ENCODE measurements at regions not wholly inside any gene's neighbourhood (a gene's known extent, or its start where the extent isn't known, plus 50 kb on each side); places are given as distances from the start of the nearest gene placed in this dataset.

- Mint-ChIP-seq H3K27me3 (peaks cover 39% of the 10 kb centered on the region), H3K9me3 (no peaks in the 10 kb centered on the region), H3K4me1 (ENCODE audit: low read depth) (no peaks in the 10 kb centered on the region), H3K27ac (no peak overlapping the region), H3K4me3 (no peak overlapping the region), H3K36me3 (ENCODE audit: low read depth) (no peaks in the 10 kb centered on the region)
- no peak for DNase-seq
Observed at GRCh38 chr20:10724449-10725173, 50.8 kb upstream of the JAG1 start.

DNA sequence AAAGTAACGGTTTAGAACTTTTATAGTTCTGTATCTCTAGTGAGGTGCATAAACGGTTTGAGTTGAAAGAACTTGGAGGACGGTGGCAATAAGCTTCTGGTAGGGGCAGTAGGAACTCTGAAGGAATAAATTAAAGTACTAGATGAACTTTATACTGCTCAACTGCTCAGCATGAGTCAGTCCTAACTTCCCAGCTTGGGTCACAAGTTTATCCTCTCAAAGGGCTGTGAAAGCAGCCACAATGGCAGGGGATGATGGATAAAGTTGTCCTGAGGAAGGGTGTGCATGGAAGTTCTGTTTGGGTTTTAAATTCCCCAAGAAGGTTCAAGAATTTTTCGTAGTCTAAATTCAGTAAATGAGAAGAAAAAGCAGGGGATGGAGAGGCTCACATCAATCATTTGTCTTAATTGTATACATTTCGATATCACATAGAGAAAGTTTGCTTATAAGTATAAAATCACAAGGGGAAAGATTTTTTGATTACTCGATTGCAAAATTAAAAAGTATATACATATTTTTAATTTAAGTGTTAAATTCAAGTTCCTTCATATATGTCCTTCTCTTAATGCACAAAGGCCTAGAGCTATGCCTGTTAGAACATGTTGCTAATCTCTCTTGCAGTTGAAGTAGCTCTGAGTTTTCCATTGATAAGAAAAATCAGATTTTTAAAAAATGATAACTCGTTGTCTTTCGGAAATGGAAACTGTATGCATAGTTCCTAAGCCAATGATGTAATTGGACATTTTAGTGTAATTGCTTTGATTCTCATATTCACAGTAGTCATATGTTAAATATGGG, 55.3 kb upstream of the JAG1 start:
- no peak overlapping the region for H3K27ac Mint-ChIP-seq
- no peak for DNase-seq

DNA sequence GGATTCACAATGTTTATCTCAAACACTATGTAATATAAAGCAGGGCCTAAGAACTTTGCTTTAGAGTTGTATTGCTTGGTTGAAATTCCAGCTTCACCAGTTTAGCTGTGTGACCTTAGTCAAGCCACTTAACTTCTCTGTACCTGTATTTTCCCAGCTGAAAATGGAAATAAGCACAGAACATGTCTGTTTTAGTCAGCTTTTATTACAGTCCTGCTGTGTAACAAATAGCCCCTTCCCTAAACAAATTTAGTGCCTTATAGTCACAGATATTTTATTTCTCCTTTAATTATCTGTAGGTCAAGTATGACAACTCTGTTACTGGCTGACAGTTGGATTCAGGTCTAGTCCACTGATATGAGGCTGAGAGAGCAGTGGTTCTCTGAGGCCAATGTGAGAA, 56.0 kb upstream of the JAG1 start:
- peaks cover 23% of the 10 kb centered on the region for H3K27me3 Mint-ChIP-seq
- no peaks in the 10 kb centered on the region for H3K36me3 Mint-ChIP-seq (ENCODE audit: low read depth)
- no peak overlapping the region for H3K4me3 Mint-ChIP-seq
- H3K4me1 Mint-ChIP-seq (ENCODE audit: low read depth) = no peaks in the 10 kb centered on the region
- H3K9me3 Mint-ChIP-seq = peaks cover 4% of the 10 kb centered on the region
- H3K27ac Mint-ChIP-seq = no peak overlapping the region
- DNase-seq = no peak

More for the DNA sequence above, 55.3 kb upstream of the JAG1 start:
- H3K27me3 Mint-ChIP-seq = peaks cover 24% of the 10 kb centered on the region
- no peak overlapping the region for H3K4me3 Mint-ChIP-seq
- H3K4me1 Mint-ChIP-seq (ENCODE audit: low read depth) = no peaks in the 10 kb centered on the region
- peaks cover 4% of the 10 kb centered on the region for H3K9me3 Mint-ChIP-seq
- no peaks in the 10 kb centered on the region for H3K36me3 Mint-ChIP-seq (ENCODE audit: low read depth)

- Mint-ChIP-seq H3K9me3 (peaks cover 4% of the 10 kb centered on the region), H3K36me3 (ENCODE audit: low read depth) (no peaks in the 10 kb centered on the region), H3K4me3 (no peak overlapping the region), H3K4me1 (ENCODE audit: low read depth) (no peaks in the 10 kb centered on the region), H3K27me3 (peaks cover 20% of the 10 kb centered on the region), H3K27ac (no peak overlapping the region)
- DNase-seq = no peak
Observed at GRCh38 chr20:10730629-10731183, 56.9 kb upstream of the JAG1 start.

- H3K4me3 Mint-ChIP-seq = no peak overlapping the region
- H3K4me1 Mint-ChIP-seq (ENCODE audit: low read depth) = no peaks in the 10 kb centered on the region
- no peak for DNase-seq
- H3K27ac Mint-ChIP-seq = no peak overlapping the region
- no peaks in the 10 kb centered on the region for H3K36me3 Mint-ChIP-seq (ENCODE audit: low read depth)
- peaks cover 18% of the 10 kb centered on the region for H3K27me3 Mint-ChIP-seq
- peaks cover 4% of the 10 kb centered on the region for H3K9me3 Mint-ChIP-seq
Observed at GRCh38 chr20:10731190-10731965, 57.6 kb upstream of the JAG1 start.

GRCh38 chr20:10733122-10733521, 59.3 kb upstream of the JAG1 start:
- Mint-ChIP-seq H3K4me1 (ENCODE audit: low read depth) (no peaks in the 10 kb centered on the region), H3K36me3 (ENCODE audit: low read depth) (no peaks in the 10 kb centered on the region), H3K27me3 (peaks cover 24% of the 10 kb centered on the region), H3K27ac (no peak overlapping the region), H3K9me3 (peaks cover 4% of the 10 kb centered on the region), H3K4me3 (no peak overlapping the region)
- no peak for DNase-seq

DNA sequence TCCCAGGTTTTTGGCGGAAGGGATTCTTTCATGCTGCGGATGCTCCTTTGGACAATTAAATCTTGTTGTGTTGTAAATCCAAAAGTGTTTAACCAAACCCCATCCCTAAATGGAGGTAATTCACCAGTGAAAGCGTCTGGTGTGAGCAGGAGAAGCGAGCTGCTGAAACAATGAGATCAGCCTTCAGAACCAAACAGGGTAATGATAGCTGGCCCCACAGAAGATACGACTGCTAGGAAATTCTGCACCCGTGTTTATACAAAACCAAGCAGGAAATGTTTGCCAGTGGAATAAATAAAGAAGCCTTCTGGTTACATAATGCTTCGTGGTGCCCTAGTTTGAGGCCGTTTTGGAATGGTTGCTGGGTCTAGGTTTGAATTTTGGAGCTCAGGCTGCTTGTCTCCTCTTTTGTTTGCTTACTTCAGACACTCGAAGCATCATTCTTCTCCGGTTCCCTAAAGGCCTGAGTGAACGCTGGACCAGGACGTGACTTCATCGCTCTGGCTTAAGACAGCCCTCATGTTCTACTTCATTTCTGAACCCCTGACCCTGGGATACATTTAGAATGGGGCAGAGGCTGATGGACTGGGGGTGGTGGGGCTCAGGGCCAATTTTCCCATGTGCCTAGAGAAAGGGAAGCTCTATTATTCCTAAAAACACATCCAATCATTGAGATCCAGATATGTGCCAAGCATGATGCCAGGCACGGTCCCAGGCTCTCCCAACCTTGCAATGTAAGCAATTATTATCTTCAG, 61.6 kb upstream of the JAG1 start:
- H3K27me3 Mint-ChIP-seq = peaks cover 27% of the 10 kb centered on the region
- no peak overlapping the region for H3K27ac Mint-ChIP-seq
- no peak for DNase-seq
- H3K36me3 Mint-ChIP-seq (ENCODE audit: low read depth) = no peaks in the 10 kb centered on the region
- H3K4me1 Mint-ChIP-seq (ENCODE audit: low read depth) = no peaks in the 10 kb centered on the region
- H3K9me3 Mint-ChIP-seq = no peaks in the 10 kb centered on the region
- H3K4me3 Mint-ChIP-seq = no peak overlapping the region

- Mint-ChIP-seq H3K27me3 (peaks cover 20% of the 10 kb centered on the region), H3K9me3 (no peaks in the 10 kb centered on the region), H3K36me3 (ENCODE audit: low read depth) (no peaks in the 10 kb centered on the region), H3K4me3 (no peak overlapping the region), H3K27ac (no peak overlapping the region), H3K4me1 (ENCODE audit: low read depth) (no peaks in the 10 kb centered on the region)
- no peak for DNase-seq
Observed at GRCh38 chr20:10739134-10739533, 65.3 kb upstream of the JAG1 start.

- no peak overlapping the region for H3K27ac Mint-ChIP-seq
- H3K27me3 Mint-ChIP-seq = peaks cover 19% of the 10 kb centered on the region
- no peak overlapping the region for H3K4me3 Mint-ChIP-seq
- no peaks in the 10 kb centered on the region for H3K4me1 Mint-ChIP-seq (ENCODE audit: low read depth)
- H3K9me3 Mint-ChIP-seq = no peaks in the 10 kb centered on the region
- no peak for DNase-seq
- no peaks in the 10 kb centered on the region for H3K36me3 Mint-ChIP-seq (ENCODE audit: low read depth)
Observed at GRCh38 chr20:10739566-10739965, 65.8 kb upstream of the JAG1 start.

- Mint-ChIP-seq H3K9me3 (no peaks in the 10 kb centered on the region), H3K4me3 (no peak overlapping the region), H3K27me3 (peaks cover 19% of the 10 kb centered on the region), H3K27ac (no peak overlapping the region), H3K4me1 (ENCODE audit: low read depth) (no peaks in the 10 kb centered on the region), H3K36me3 (ENCODE audit: low read depth) (no peaks in the 10 kb centered on the region)
- DNase-seq = no peak
Observed at GRCh38 chr20:10741060-10741459, 67.3 kb upstream of the JAG1 start.

GRCh38 chr20:10745790-10746189, 72.0 kb upstream of the JAG1 start:
- Mint-ChIP-seq H3K4me3 (no peak overlapping the region), H3K27me3 (peaks cover 6% of the 10 kb centered on the region), H3K4me1 (ENCODE audit: low read depth) (no peaks in the 10 kb centered on the region), H3K27ac (no peak overlapping the region), H3K9me3 (no peaks in the 10 kb centered on the region), H3K36me3 (ENCODE audit: low read depth) (no peaks in the 10 kb centered on the region)
- DNase-seq = no peak

- no peaks in the 10 kb centered on the region for H3K36me3 Mint-ChIP-seq (ENCODE audit: low read depth)
- H3K27ac Mint-ChIP-seq = no peak overlapping the region
- H3K4me3 Mint-ChIP-seq = no peak overlapping the region
- no peaks in the 10 kb centered on the region for H3K4me1 Mint-ChIP-seq (ENCODE audit: low read depth)
- DNase-seq = no peak
- no peaks in the 10 kb centered on the region for H3K9me3 Mint-ChIP-seq
- H3K27me3 Mint-ChIP-seq = peaks cover 2% of the 10 kb centered on the region
Observed at GRCh38 chr20:10747019-10747418, 73.2 kb upstream of the JAG1 start.

- peaks cover 2% of the 10 kb centered on the region for H3K27me3 Mint-ChIP-seq
- no peaks in the 10 kb centered on the region for H3K36me3 Mint-ChIP-seq (ENCODE audit: low read depth)
Observed at GRCh38 chr20:10749084-10749483, 75.3 kb upstream of the JAG1 start.

GRCh38 chr20:10752206-10752605, 78.4 kb upstream of the JAG1 start:
- no peak for DNase-seq
- no peaks in the 10 kb centered on the region for H3K4me1 Mint-ChIP-seq (ENCODE audit: low read depth)
- H3K36me3 Mint-ChIP-seq (ENCODE audit: low read depth) = no peaks in the 10 kb centered on the region
- H3K4me3 Mint-ChIP-seq = no peak overlapping the region
- H3K9me3 Mint-ChIP-seq = no peaks in the 10 kb centered on the region
- H3K27me3 Mint-ChIP-seq = peaks cover 2% of the 10 kb centered on the region
- no peak overlapping the region for H3K27ac Mint-ChIP-seq

More at GRCh38 chr20:10749084-10749483, 75.3 kb upstream of the JAG1 start:
- no peak for DNase-seq
- Mint-ChIP-seq H3K9me3 (no peaks in the 10 kb centered on the region), H3K4me1 (ENCODE audit: low read depth) (no peaks in the 10 kb centered on the region), H3K4me3 (no peak overlapping the region), H3K27ac (no peak overlapping the region)
